GM23338 (cell line): ENCODE measurements at regions not wholly inside any gene's neighbourhood (a gene's known extent, or its start where the extent isn't known, plus 50 kb on each side); places are given as distances from the start of the nearest gene placed in this dataset.

Experiments used
- CREB1 ChIP-seq: fragments of 250-450 bp; sonication (Bioruptor Pico); IDR thresholded peaks from 2 replicates; pipeline ENCODE4 v1.5.0; 2020; ENCODE audit warnings: low read depth, mild to moderate bottlenecking, moderate library complexity
- CTCF ChIP-seq, 2 experiments: fragments of 200-600 bp in 1 of 2; sonication (generic) in 1 of 2; conservative IDR thresholded peaks; 2 replicates each; pipeline versions ENCODE4 v1.5.1 to v1.6.1; 2016 to 2017; ENCODE audit warnings: antibody characterized with exemption in 2 of 2, low read depth in 2 of 2, mild to moderate bottlenecking in 2 of 2, moderate library complexity in 1 of 2
- EZH2 ChIP-seq: fragments of 200-600 bp; sonication (generic); IDR thresholded peaks from one replicate; pipeline ENCODE4 v1.8.0; 2017; ENCODE audit warnings: antibody characterized with exemption, mild to moderate bottlenecking, low read depth; ENCODE audit not compliant: unreplicated experiment
- EZH2phosphoT487 ChIP-seq: fragments of 200-600 bp; sonication (generic); IDR thresholded peaks from one replicate; pipeline ENCODE4 v1.8.1; 2018; ENCODE audit warnings: antibody characterized with exemption; ENCODE audit not compliant: unreplicated experiment
- JUNB ChIP-seq: IDR thresholded peaks from one replicate; pipeline ENCODE4 v1.6.1; 2016; ENCODE audit warnings: antibody characterized with exemption; ENCODE audit not compliant: unreplicated experiment
- POLR2AphosphoS5 ChIP-seq: IDR thresholded peaks from 2 replicates; pipeline ENCODE4 v1.6.1; 2016; ENCODE audit warnings: antibody characterized with exemption, low read depth
- TF ChIP-seq, protein P1 (sequence below): IDR thresholded peaks from one replicate; pipeline ENCODE4 v1.6.1; 2018; ENCODE audit warnings: antibody characterized with exemption; ENCODE audit not compliant: unreplicated experiment

DNA sequence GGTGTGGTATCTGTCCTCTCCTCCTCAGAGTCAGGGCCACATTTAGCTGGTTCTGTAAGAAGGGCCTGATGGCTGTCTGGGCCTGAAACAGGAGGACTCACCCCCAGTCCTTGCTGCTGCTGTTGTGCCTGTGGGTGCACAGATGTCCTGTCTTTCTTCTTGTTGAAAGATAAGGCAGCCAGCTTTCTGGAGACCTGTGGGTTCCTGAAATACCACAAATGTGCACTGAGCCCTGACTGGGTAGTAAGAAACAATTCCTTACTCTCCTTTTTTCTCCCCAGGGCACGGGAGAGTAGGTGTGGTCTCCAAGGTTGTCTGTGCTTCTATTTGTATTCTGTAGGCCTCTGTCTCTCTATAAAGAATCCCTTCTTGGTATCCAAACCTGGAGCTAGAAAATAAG is 96.2 kb upstream of the DLX2 start:
- TF ChIP-seq EZH2 = no peak
- TF ChIP-seq POLR2AphosphoS5 = no peak
- TF ChIP-seq CTCF (conservative IDR thresholded peaks at IDR 0.05; ENCODE audit: low read depth in 2 of 2) = no peak
- no peak for TF ChIP-seq EZH2phosphoT487
- TF ChIP-seq CREB1 = no peak
- TF ChIP-seq JUNB = no peak
- TF ChIP-seq, protein P1, sequence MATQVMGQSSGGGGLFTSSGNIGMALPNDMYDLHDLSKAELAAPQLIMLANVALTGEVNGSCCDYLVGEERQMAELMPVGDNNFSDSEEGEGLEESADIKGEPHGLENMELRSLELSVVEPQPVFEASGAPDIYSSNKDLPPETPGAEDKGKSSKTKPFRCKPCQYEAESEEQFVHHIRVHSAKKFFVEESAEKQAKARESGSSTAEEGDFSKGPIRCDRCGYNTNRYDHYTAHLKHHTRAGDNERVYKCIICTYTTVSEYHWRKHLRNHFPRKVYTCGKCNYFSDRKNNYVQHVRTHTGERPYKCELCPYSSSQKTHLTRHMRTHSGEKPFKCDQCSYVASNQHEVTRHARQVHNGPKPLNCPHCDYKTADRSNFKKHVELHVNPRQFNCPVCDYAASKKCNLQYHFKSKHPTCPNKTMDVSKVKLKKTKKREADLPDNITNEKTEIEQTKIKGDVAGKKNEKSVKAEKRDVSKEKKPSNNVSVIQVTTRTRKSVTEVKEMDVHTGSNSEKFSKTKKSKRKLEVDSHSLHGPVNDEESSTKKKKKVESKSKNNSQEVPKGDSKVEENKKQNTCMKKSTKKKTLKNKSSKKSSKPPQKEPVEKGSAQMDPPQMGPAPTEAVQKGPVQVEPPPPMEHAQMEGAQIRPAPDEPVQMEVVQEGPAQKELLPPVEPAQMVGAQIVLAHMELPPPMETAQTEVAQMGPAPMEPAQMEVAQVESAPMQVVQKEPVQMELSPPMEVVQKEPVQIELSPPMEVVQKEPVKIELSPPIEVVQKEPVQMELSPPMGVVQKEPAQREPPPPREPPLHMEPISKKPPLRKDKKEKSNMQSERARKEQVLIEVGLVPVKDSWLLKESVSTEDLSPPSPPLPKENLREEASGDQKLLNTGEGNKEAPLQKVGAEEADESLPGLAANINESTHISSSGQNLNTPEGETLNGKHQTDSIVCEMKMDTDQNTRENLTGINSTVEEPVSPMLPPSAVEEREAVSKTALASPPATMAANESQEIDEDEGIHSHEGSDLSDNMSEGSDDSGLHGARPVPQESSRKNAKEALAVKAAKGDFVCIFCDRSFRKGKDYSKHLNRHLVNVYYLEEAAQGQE = no peak
